GM12865 (cell line): ENCODE measurements at regions not wholly inside any gene's neighbourhood (a gene's known extent, or its start where the extent isn't known, plus 50 kb on each side); places are given as distances from the start of the nearest gene placed in this dataset.

Source experiments
- DNase-seq: peaks from one replicate; pipeline ENCODE4 v3.0.0; 2010; ENCODE audit warnings: low read depth
- H3K4me3 ChIP-seq: 2 replicates; pipeline ENCODE4 v1.5.1; 2011; ENCODE audit warnings: mild to moderate bottlenecking, low read depth, low read length, control low read depth
- CTCF ChIP-seq: IDR thresholded peaks from 2 replicates; pipeline ENCODE4 v1.5.1; 2011; ENCODE audit warnings: low read length, control low read depth, low read depth, inconsistent platforms; ENCODE audit not compliant: insufficient read depth; ENCODE audit errors: missing control alignments

- no peak overlapping the region for H3K4me3 ChIP-seq
- peak; percentile 87 for TF ChIP-seq CTCF
- peak; percentile 80 for DNase-seq
Measured at GRCh38 chr2:191758518-191759507, 80.9 kb downstream of the NABP1 start.

- no peak for TF ChIP-seq CTCF
- H3K4me3 ChIP-seq: no peak overlapping the region
Measured at GRCh38 chr2:191759680-191760079, 81.7 kb downstream of the NABP1 start.

GRCh38 chr2:191760655-191761262, 82.8 kb downstream of the NABP1 start:
- no peak overlapping the region for H3K4me3 ChIP-seq
- TF ChIP-seq CTCF: no peak
- no peak for DNase-seq

More at GRCh38 chr2:191759680-191760079, 81.7 kb downstream of the NABP1 start:
- DNase-seq: no peak

DNA sequence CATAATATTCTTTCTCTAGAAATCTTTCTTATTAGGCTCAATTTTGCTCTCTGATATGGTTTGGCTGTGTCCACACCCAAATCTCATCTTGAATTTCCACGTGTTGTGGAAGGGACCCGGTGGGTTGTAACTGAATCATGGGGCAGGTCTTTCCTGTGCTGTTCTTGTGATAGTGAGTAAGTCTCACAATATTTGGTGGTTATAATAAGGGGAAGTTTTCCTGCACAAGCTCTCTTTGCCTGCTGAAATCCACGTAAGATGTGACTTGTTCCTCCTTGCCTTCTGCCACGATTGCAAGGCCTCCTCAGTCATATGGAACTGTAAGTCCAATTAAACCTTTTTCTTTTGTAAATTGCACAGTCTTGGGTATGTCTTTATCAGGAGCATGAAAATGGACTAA, 73.8 kb downstream of the CAVIN2 start:
- DNase-seq: no peak
- H3K4me3 ChIP-seq: no peak overlapping the region
- no peak for TF ChIP-seq CTCF

DNA sequence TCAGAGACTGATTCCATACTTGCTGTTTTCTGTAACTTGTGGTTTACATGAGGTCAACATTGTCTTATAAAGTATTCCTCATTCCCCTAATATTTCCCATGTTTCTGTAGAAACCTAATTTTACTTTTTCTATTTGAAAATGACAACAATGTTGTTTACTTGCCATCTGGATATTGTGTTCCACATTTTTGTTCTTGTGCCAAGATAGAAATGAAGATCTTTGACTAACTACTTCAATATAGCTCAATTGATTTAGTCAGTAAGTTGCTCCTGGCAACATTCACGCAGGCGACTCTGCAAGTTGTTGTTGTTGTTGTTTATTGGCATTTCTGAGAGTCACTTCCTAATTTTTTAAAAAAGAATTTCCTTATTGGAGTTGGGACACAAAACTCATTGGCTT, 69.5 kb downstream of the CAVIN2 start:
- no peak for DNase-seq
- H3K4me3 ChIP-seq: no peak overlapping the region
- no peak for TF ChIP-seq CTCF

GRCh38 chr2:191778041-191778440, 68.8 kb downstream of the CAVIN2 start:
- H3K4me3 ChIP-seq: no peak overlapping the region
- no peak for TF ChIP-seq CTCF
- no peak for DNase-seq
